ENCODE measurements at regions not wholly inside any gene's neighbourhood (a gene's known extent, or its start where the extent isn't known, plus 50 kb on each side); places are given as distances from the start of the nearest gene placed in this dataset.
A peak's percentile ranks its signal among the peaks of the same experiment; 100 is the strongest.

DNA sequence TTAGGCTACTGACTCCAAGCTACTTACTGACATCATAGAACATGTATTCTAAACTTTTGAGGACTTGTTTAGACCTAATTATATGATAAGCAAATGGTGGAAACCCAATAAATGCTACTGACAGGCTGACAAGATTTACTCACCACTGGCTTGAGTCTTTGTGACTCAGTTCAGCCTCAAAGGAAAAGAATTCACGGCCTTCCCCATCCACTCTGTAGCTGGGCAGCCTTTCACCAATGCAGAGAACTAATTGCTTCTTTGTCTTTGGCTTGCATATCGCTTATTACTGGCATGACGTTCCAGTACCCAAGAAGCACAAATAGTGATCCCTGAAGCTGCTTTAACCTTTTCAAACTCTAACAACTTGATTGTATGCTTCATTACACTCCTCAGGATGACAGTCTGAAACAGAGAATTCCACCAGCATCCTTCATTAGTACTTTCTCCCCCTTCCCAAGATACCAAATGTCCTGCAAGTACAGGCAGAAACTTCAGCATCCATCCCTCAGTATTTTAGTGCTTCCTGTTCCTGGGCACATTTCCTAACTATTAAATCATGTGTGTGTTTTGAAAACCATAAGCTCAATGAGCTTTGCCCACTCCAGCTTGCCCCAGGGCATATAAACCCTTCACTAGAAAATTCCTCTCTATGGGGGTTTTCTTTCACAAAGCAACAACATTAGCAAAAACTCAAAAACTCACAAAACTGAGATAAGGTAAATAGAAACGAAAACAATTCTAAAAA, 298.1 kb upstream of the SLC7A11 start:
- Histone ChIP-seq H3K36me3 (no peaks in the 10 kb centered on the region), H3K4me3 (no peak overlapping the region), H3K4me1 (no peaks in the 10 kb centered on the region), H3K9me3 (no peaks in the 10 kb centered on the region), H3K27me3 (no peaks in the 10 kb centered on the region), H3K27ac (no peak overlapping the region)
- no peak for DNase-seq
- TF ChIP-seq, protein P1, sequence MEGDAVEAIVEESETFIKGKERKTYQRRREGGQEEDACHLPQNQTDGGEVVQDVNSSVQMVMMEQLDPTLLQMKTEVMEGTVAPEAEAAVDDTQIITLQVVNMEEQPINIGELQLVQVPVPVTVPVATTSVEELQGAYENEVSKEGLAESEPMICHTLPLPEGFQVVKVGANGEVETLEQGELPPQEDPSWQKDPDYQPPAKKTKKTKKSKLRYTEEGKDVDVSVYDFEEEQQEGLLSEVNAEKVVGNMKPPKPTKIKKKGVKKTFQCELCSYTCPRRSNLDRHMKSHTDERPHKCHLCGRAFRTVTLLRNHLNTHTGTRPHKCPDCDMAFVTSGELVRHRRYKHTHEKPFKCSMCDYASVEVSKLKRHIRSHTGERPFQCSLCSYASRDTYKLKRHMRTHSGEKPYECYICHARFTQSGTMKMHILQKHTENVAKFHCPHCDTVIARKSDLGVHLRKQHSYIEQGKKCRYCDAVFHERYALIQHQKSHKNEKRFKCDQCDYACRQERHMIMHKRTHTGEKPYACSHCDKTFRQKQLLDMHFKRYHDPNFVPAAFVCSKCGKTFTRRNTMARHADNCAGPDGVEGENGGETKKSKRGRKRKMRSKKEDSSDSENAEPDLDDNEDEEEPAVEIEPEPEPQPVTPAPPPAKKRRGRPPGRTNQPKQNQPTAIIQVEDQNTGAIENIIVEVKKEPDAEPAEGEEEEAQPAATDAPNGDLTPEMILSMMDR (IDR thresholded peaks at IDR 0.05), result no peak
- no peak for ATAC-seq
- intact Hi-C loops (cut with DNase I), result no loop called here

DNA sequence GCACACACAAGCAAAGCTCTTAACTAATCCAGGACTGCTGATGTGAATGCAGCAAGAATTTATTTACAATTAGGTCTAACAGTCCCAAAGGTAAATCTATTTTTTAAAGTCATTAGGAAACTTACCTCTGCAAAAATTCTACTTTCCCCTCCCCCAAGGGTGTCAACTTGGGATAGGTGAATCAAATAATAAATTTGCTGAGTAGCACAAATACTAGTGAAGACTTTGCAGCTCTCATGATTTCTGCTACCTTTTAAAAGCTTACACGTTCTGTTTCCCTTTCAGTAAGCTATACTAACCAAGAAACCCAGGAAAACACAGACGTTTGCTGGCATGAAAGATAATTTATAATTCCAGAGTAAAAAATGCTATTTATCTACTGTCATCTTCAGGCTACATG, 296.6 kb upstream of the SLC7A11 start:
- Histone ChIP-seq H3K27ac (no peak overlapping the region), H3K4me1 (no peaks in the 10 kb centered on the region), H3K36me3 (no peaks in the 10 kb centered on the region), H3K27me3 (no peaks in the 10 kb centered on the region), H3K9me3 (peaks cover 0 to 6% of the 10 kb centered on the region in 2 donors), H3K4me3 (no peak overlapping the region)
- ATAC-seq, result no peak
- intact Hi-C loops (cut with DNase I), result no loop called here
- DNase-seq, result no peak
- TF ChIP-seq, protein P1 (IDR thresholded peaks at IDR 0.05), result no peak

DNA sequence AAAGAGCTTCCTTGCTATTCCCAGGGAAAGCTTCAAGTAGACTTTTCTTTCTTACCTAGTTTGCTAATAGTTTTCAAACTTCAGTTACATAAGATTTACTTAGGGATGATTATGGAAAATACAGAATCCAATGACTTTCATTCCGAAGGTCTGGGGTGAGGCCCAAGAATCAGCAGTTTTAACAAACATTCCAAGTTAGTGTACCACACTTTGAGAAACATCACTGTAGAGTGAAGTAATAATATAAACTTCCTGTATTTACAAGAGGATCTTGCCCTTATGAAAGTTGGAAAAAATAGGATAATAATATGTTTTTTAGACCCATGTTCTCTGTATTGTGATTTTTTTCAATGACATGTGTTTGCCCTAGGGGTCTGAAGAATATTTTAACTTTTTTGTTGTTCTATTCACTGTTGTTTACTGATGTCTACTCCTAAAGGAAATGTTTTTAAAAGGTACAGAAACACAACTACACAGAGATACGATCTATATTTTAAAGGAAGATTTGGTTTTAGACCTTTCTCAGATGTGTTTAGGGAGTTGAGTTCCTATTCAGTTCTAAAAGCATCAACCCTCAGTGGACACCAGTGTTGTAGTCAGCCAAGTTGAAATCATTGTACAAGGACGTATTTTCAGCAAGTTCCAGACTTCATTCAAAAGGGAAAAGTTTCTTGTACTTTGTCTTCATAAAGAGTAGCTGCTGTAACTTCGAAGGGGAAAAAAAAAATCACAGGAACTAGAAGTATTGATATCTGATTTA, 295.8 kb upstream of the SLC7A11 start:
- no peaks in the 10 kb centered on the region for H3K27me3 ChIP-seq
- no peaks in the 10 kb centered on the region for H3K36me3 ChIP-seq
- peaks cover 0 to 14% of the 10 kb centered on the region in 2 donors for H3K9me3 ChIP-seq
- TF ChIP-seq, protein P1 (IDR thresholded peaks at IDR 0.05), result no peak
- DNase-seq, result no peak
- no peak for ATAC-seq
- no peak overlapping the region for H3K27ac ChIP-seq
- no peaks in the 10 kb centered on the region for H3K4me1 ChIP-seq
- H3K4me3 ChIP-seq, result no peak overlapping the region
- intact Hi-C loops (cut with DNase I), result no loop called here

DNA sequence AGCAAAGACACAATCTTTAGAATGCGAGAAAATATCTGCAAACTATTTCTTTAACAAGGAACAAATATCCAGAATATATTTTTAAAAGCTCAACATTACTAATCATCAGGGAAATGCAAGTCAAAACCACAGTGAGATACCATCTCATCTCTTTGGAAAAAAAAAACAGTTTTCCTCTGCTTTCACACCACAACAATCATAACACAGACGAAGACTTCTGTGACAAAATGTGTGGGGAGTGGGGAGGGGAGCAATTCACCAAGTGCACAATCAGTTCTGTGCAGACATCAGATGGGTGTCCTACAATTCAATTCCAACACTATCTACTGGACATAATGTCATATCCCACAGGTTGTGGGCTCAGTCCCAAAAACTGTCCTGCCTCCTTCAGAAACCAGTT, 293.2 kb upstream of the SLC7A11 start:
- DNase-seq (no peak), ATAC-seq (no peak)
- TF ChIP-seq, protein P1 (IDR thresholded peaks at IDR 0.05), result no peak
- no peak overlapping the region for H3K27ac ChIP-seq
- no peaks in the 10 kb centered on the region for H3K27me3 ChIP-seq
- no peaks in the 10 kb centered on the region for H3K4me1 ChIP-seq
- intact Hi-C loops (cut with DNase I), result no loop called here
- no peaks in the 10 kb centered on the region for H3K36me3 ChIP-seq
- H3K9me3 ChIP-seq, result peaks cover 0 to 39% of the 10 kb centered on the region in 2 donors
- no peak overlapping the region for H3K4me3 ChIP-seq

DNA sequence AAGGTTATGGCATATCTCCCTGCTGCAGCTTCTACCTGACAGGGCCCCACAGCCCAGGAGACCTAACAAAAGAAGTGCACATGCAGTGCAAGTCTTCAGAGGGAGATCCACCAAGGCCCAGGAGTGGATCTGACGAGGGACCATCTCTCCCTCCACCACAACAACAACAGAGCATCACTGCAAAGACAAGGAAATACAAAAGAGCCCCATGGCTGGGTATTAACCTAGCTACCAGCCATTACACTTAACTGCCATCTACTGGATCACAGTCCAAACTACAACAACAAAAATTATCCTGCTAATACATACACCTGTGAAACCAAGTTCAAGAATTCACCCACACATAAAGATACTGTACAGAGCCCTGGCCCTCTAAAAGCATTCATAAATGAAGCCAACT, 280.2 kb upstream of the SLC7A11 start:
- H3K27ac ChIP-seq, result no peak overlapping the region
- ATAC-seq (peak; percentile 55), DNase-seq (no peak)
- no peaks in the 10 kb centered on the region for H3K27me3 ChIP-seq
- no peaks in the 10 kb centered on the region for H3K4me1 ChIP-seq
- TF ChIP-seq, protein P1 (IDR thresholded peaks at IDR 0.05), result no peak
- H3K9me3 ChIP-seq, result peaks cover 0 to 3% of the 10 kb centered on the region in 2 donors
- no peak overlapping the region for H3K4me3 ChIP-seq
- H3K36me3 ChIP-seq, result no peaks in the 10 kb centered on the region
- intact Hi-C loops (cut with DNase I), result no loop called here

Data from left lung (tissue), 4 donors.